HG03378 (cell line): ENCODE measurements at regions not wholly inside any gene's neighbourhood (a gene's known extent, or its start where the extent isn't known, plus 50 kb on each side); places are given as distances from the start of the nearest gene placed in this dataset.
"Not testable (repeated sequence)": the region's sequence is repeated elsewhere in the genome, so short reads cannot be mapped to it uniquely, and the experiment has no call there.

ENCODE experiments used
- ATAC-seq: cut with Tn5 transposase; IDR thresholded peaks from one replicate; pipeline ENCODE4 v1.9.1; 2021; ENCODE audit warnings: mild to moderate bottlenecking, moderate library complexity; ENCODE audit not compliant: unreplicated experiment

DNA sequence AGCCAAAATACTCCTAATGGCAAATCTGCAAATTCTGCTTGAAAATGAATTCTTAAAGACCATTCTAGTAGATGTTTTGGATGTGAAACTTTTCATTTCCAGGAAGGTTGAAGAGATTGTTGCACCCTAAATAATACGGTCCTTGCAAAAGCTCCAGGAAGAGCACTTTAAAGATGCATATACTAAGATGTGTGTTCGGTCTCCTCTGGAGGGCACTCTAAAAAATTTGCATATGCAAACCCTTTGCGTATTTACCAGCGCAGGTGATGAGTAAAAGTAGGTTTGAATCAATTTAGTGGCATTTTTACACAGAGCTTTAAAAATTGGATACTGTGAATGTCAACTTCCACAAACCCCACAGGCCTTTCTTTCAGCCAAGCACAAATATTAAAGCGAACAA lies 378.1 kb upstream of the SORCS1 start:
- no peak for ATAC-seq

DNA sequence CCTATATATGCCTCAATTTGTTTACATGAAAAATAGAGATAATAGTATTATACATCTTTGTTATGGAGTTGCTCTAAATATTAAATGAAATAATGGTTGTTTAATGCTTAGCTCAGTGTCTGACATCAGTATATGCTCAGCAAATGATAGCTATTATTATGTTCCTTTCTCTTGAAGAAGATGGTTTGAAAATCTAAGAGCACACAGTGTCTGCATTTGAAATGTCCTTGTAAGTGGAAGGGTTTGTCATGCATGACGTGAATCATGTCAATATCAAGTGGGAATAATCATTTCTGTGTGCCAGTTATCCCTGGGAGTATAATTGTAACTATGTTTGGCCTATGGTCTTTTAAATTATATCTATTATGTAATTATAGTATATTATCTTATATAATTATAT lies 377.5 kb upstream of the SORCS1 start:
- ATAC-seq: no peak

GRCh38 chr10:107540981-107541380 lies 376.5 kb upstream of the SORCS1 start:
- no peak for ATAC-seq

- ATAC-seq: no peak
Observed at GRCh38 chr10:107529350-107529749, 364.8 kb upstream of the SORCS1 start.

GRCh38 chr10:107520348-107520747 lies 355.8 kb upstream of the SORCS1 start:
- no peak for ATAC-seq

GRCh38 chr10:107517811-107518210 lies 353.3 kb upstream of the SORCS1 start:
- ATAC-seq: no peak

DNA sequence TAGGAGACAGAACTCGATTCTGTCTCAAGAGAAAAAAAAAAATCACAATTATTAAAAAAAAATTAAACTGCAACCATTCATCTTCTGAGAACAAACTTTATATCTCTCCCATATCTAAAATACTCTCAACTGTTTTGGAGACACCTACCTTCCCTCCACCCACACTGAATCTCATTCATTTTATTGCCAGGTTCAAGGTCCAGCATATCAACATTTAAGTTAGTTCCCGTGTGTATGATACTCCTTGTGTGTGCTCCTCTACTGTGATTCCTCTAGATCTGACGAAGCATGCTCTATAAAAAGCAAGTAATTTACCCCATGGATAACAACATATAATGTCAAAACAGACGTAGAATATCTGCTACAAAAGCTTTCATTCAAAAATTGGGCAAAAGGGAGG lies 351.8 kb upstream of the SORCS1 start:
- no peak for ATAC-seq

- ATAC-seq: not testable (repeated sequence)
Observed at GRCh38 chr10:107504011-107504410, 339.5 kb upstream of the SORCS1 start.

DNA sequence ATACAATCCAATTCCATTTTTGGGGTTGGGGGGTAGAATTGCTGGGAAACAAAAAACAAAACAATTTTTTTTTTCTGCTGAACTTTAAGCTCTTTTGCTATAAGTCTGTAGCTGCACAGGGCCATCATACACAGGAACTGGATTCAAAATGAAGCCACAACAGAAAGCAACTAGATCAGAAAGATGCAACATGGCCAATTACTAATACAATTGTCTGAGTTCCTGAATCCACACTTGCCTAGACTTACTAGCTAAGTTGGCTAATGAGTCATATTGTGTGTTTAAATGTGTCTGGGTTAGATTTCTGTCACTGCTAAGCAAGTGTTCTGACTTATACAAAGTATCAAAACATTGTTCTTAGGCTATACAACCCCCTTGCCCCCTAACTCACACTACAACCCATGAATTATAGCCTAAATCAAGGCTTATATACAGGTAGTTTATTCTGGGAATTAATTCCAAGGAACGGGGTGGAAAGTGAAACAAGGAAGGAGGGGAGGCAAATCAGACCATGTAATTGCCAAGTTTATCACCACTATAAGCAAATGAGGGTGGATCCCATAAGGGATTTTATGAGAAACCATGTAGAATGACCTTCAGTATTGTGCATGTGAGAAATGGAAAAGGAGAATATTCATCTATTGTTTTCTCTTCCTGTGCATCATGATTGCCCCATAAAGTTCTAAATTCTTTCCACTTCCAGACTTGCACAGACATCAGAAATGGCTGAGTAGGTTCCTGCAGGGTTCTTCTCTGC lies 337.9 kb upstream of the SORCS1 start:
- no peak for ATAC-seq

DNA sequence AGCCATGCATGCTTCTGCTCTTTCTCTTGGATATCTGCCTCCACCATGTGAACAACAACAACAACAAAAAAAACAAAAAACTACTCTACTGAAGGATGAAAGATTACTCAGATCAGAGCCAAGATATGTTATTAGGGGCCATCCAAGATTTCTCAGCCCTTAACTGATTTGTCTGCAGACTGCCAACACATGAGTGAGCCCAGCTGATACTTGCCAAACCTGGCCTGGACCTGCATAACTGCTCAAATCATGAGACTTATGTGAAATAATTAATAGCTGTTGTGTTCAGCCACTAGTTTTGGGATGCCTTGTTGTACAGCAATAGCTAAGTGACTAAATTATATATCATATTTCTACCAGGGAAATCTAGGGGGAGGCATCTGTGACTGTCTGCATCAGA lies 334.5 kb upstream of the SORCS1 start:
- ATAC-seq: no peak

- no peak for ATAC-seq
Observed at GRCh38 chr10:107497024-107497423, 332.5 kb upstream of the SORCS1 start.

DNA sequence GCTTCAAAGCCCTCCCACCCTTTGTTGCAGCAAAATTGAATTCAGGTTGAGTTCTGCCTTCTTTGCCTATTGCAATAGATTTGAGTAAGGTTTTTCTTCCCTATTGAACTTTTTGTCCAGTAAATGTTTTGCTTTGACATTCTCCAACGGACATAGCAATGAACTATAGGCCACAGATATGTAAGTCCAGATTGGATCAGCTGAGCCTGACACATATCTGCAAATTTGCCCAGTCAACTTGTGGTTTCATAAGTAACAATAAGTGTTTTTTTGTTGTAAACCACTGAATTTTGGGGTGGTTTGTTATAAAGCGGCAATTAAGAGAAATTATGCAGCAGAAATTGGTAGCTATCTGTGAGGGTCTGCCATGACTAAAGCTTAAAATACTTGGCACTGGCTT lies 332.1 kb upstream of the SORCS1 start:
- ATAC-seq: no peak

- no peak for ATAC-seq
Observed at GRCh38 chr10:107492389-107492788, 327.9 kb upstream of the SORCS1 start.

- no peak for ATAC-seq
Observed at GRCh38 chr10:107490389-107490788, 325.9 kb upstream of the SORCS1 start.

DNA sequence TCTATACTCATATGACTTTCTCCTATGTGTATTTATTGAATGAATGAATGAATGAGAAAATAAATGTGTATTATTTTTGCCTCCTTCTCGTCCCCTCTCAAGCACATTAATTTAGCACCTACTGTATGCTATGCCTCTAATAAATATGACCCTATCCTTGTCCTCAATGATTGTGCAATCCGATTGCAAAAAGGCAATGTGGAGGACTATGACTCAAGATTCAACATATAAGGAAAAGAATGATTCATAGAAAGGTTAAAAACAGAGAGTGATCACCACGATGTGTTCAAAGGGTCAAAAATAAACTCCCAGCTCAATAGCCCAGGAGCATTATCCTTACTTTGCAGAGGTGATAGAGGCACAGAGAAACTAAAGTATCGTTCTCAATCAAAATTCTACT lies 322.8 kb upstream of the SORCS1 start:
- no peak for ATAC-seq

GRCh38 chr10:107485019-107485418 lies 320.5 kb upstream of the SORCS1 start:
- ATAC-seq: no peak

- ATAC-seq: no peak
Observed at GRCh38 chr10:107481881-107482280, 317.4 kb upstream of the SORCS1 start.

GRCh38 chr10:107481224-107481623 lies 316.7 kb upstream of the SORCS1 start:
- no peak for ATAC-seq

DNA sequence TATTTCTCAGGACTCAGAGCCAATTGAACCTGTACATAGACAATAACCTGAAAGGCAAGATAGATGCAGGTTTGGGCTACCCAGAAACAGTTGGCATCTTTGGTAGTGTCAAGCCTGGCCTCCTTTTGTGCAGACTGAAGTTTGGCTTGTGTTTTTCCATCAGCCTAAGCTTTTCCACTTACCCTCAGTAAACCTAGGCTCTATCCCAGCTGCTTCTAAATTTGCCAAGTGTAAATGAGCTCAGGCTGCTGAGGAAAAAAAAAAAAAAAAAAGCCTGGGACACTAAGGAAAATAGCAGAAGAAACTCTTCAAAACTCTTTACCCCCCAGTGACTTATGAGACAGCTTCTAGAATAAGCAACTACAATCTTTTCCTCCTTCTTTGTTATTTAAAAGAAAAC lies 316.3 kb upstream of the SORCS1 start:
- ATAC-seq: no peak

DNA sequence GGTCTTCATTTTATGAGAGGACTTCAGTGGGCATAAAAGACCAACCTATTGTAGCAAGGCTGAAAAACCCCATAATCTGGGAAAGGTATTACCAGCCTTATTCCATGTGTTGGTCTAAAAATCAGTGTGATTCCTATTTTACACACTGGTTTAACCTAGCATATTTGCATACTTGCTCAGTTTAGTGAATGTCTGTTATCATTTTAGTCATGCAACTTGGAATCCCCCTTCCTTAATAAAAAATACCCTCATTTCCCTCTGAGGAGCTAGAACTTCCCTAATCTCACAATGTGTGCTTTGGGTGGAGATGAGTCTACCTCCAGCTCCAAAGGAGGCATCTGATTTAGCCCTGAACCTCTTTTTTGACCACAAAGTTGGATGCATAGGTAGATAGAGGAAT lies 312.8 kb upstream of the SORCS1 start:
- peak; percentile 62 for ATAC-seq

DNA sequence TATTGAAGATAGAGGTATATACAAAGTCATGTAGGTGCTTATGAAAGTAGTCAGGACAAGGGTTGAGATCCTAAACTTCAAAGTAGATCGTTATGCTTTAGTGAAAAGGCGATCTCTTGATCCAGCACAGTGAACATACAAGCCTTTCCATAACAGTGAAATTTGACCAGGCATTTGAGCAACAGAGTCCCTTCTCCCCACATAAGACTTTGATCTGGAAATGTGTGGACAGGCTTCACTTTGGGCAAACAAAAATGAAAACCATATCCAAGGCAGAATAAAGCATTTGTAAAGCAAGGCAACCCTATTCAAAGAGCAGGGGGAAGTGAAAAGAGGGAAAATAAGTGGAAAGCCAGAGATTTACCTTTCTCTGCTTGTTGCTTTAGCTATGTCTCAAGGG lies 311.9 kb upstream of the SORCS1 start:
- ATAC-seq: no peak

- ATAC-seq: peak; percentile 49
Observed at GRCh38 chr10:107474650-107475049, 310.1 kb upstream of the SORCS1 start.

DNA sequence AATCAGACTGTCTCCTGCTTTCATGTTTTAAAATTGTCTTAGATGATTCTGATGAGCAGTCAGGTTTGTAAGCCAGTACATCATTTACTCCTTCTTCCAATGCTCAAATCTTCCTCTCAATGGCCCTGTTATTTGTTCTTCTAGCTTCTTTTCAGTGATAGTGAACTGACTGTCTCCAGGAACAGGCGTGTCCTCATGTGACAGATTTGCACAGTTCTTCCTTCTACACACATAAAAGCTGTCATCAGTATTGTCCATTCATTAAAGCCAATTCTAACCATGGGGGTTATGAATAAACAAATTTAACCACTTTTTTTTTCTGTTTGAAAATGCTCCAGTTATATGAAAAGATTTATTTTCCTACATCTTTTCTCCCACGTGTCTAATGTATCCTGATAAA lies 308.7 kb upstream of the SORCS1 start:
- ATAC-seq: no peak
